LNCaP clone FGC (cell line): ENCODE measurements at regions not wholly inside any gene's neighbourhood (a gene's known extent, or its start where the extent isn't known, plus 50 kb on each side); places are given as distances from the start of the nearest gene placed in this dataset.

Experiments used
- DNase-seq: peaks from one replicate; pipeline ENCODE4 v3.0.0-alpha.2; 2011; ENCODE audit warnings: low read depth
- H3K4me3 ChIP-seq: 2 replicates; pipeline ENCODE4 v1.5.1; 2011; ENCODE audit warnings: mild to moderate bottlenecking, low read depth, low read length, control low read depth
- CTCF ChIP-seq: IDR thresholded peaks from 2 replicates; pipeline ENCODE4 v1.5.1; 2012; ENCODE audit warnings: mild to moderate bottlenecking; ENCODE audit not compliant: control insufficient read depth, insufficient read depth; ENCODE audit errors: extremely low read depth

DNA sequence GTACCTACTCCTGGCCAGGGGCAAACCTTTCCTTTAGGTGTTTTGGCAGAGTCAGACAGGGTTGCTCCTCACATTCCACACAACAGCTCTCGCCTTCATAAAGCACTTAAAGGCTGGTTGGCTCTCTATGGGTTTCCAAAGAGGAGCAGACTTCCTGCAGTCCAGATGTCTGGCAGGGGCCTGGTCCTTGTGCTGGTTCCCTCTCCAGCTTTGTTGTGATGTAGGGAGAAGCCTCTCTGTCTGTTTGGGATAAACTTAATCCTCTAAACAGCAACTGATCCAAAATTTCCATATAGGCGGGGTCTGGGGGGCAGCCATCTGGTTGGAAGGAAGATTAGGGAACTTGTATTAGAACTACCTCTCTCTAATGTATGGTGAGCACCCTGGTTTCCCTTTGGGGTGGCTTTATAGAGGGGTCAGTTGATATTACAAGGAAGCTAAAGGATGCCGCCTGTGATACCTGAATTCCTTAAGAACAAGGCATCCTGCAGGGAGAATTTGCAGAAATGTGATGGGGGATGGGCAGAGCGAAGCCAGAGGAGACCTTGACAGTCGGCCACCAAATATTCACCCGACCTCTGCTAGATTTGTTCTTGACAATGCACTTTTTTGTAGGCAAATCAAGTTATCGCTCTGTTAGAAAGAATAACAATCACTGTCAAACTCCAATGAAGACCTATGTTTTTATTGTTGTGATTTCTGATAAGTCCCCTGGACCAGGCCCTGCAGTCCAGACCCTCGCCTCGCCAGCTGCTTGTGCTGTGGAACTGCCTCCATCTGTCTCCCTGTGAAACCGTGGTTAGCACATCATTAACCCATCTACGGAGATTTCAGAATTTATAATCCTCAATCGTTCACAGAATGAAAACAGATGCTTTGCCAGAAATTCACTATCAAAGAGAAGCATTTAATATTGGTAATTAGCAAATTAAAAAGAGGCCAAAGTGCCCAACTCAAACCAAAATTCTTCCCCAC lies 94.0 kb upstream of the RALGAPA2 start:
- TF ChIP-seq CTCF, result no peak
- no peak for DNase-seq
- H3K4me3 ChIP-seq, result no peak overlapping the region

- TF ChIP-seq CTCF, result no peak
- no peak for DNase-seq
Observed at GRCh38 chr20:20803011-20803410, 90.6 kb upstream of the RALGAPA2 start.

DNA sequence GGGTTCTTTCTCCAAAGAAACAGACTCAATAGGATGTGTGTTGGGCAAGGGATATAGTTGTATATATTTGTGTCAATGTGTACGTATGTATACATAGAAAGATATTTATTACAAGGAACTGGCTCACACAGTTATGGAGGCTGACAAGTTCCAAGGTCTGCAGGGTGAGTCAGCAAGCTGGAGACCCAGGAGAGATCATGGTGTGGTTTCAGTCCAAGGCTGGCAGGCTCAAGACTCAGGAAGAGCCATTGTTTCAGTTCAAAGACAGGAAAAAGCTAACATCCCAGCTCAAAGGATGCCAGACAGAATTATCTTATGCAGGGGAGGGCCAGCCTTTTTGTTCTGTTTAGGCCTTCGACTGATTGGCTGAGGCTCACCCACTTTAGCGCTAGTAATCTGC lies 89.9 kb upstream of the RALGAPA2 start:
- DNase-seq, result no peak
- no peak overlapping the region for H3K4me3 ChIP-seq
- TF ChIP-seq CTCF, result no peak

More at GRCh38 chr20:20803011-20803410, 90.6 kb upstream of the RALGAPA2 start:
- H3K4me3 ChIP-seq, result no peak overlapping the region

GRCh38 chr20:20799716-20800312 lies 87.4 kb upstream of the RALGAPA2 start:
- DNase-seq, result no peak
- TF ChIP-seq CTCF, result no peak
- no peak overlapping the region for H3K4me3 ChIP-seq

GRCh38 chr20:20797521-20798310 lies 85.3 kb upstream of the RALGAPA2 start:
- no peak overlapping the region for H3K4me3 ChIP-seq
- no peak for DNase-seq
- TF ChIP-seq CTCF, result no peak

- no peak for TF ChIP-seq CTCF
- no peak overlapping the region for H3K4me3 ChIP-seq
- DNase-seq, result no peak
Observed at GRCh38 chr20:20796766-20797440, 84.5 kb upstream of the RALGAPA2 start.
